Endothelial cell of umbilical vein (primary cell): ENCODE measurements at regions not wholly inside any gene's neighbourhood (a gene's known extent, or its start where the extent isn't known, plus 50 kb on each side); places are given as distances from the start of the nearest gene placed in this dataset.

Experiments used
- BruUV-seq: library from RNA; stranded (reverse); fragments of 400-500 nt; replicated peaks from 2 replicates; lab custom pipeline; 2021; lab: Mats Ljungman, UMichigan
- CTCF ChIA-PET: fragments of 300-600, 350-600 bp; sonication (Branson Sonifier 250); formaldehyde crosslinking; loops from one replicate; lab custom pipeline; 2021; ENCODE audit warnings: antibody characterized with exemption, inconsistent platforms; lab: Charles Lee
- POLR2A ChIA-PET: fragments of 300-600, 350-600 bp; sonication (Branson Sonifier 250); formaldehyde crosslinking; loops from one replicate; lab custom pipeline; 2021; ENCODE audit warnings: antibody characterized with exemption, inconsistent platforms; lab: Charles Lee
- DNase-seq: peaks from one replicate; pipeline ENCODE4 v3.0.0-alpha.2; 2011; ENCODE audit warnings: low read depth, low spot score
- FAIRE-seq: peaks from 2 replicates; lab custom pipeline; 2011; peaks lifted over from hg19 to GRCh38; lab: Jason Lieb, UNC
- H2AFZ ChIP-seq: 2 replicates; pipeline ENCODE4 v1.6.0; 2012; ENCODE audit warnings: low read depth, low read length, control low read depth, inconsistent platforms
- H3K27ac ChIP-seq: 2 replicates; pipeline ENCODE4 v1.5.1; 2011; ENCODE audit warnings: low read depth, mild to moderate bottlenecking, control low read depth, low read length, moderate library complexity; ENCODE audit not compliant: insufficient read depth
- H3K27me3 ChIP-seq, 2 experiments: 2 replicates each; pipeline versions ENCODE4 v1.6.0 to v1.6.1; 2011; ENCODE audit warnings: low read length in 2 of 2, mixed read lengths in 1 of 2; ENCODE audit not compliant: control insufficient read depth in 2 of 2, insufficient read depth in 2 of 2
- H3K36me3 ChIP-seq, 2 experiments: 2 replicates in 1 of 2; 3 replicates in 1 of 2; pipeline ENCODE4 v1.5.1; 2011; ENCODE audit warnings: low read length in 2 of 2, mild to moderate bottlenecking in 1 of 2, moderate library complexity in 1 of 2; ENCODE audit not compliant: control insufficient read depth in 2 of 2, insufficient read depth in 2 of 2; ENCODE audit errors: extremely low read depth in 1 of 2
- H3K4me1 ChIP-seq: 3 replicates; pipeline ENCODE4 v1.5.1; 2011; ENCODE audit warnings: mild to moderate bottlenecking, low read length; ENCODE audit not compliant: control insufficient read depth, insufficient read depth; ENCODE audit errors: extremely low read depth
- H3K4me2 ChIP-seq: 2 replicates; pipeline ENCODE4 v1.6.1; 2011; ENCODE audit warnings: low read length, control low read depth, mixed read lengths; ENCODE audit not compliant: insufficient read depth
- H3K4me3 ChIP-seq, 3 experiments: fragments of 200-600 bp in 1 of 3; sonication (generic), shearing (Covaris generic) in 1 of 3; replicated peaks in 1 of 3; 2 replicates each; pipeline ENCODE4 v1.5.1; 2011 to 2016; ENCODE audit warnings: control low read depth in 3 of 3, low read length in 3 of 3, mild to moderate bottlenecking in 2 of 3, inconsistent platforms in 1 of 3, low read depth in 1 of 3, moderate library complexity in 1 of 3; ENCODE audit not compliant: insufficient read depth in 1 of 3
- H3K79me2 ChIP-seq: 2 replicates; pipeline ENCODE4 v1.6.0; 2012; ENCODE audit warnings: low read length, inconsistent platforms; ENCODE audit not compliant: control insufficient read depth, insufficient read depth
- H3K9ac ChIP-seq: replicated peaks from 2 replicates; pipeline ENCODE3; 2011; ENCODE audit warnings: low read length, control low read depth; ENCODE audit not compliant: insufficient read depth; ENCODE audit errors: extremely low read depth
- H3K9me1 ChIP-seq: replicated peaks from 3 replicates; pipeline ENCODE4 v1.6.0; 2011; ENCODE audit warnings: mild to moderate bottlenecking, low read length; ENCODE audit not compliant: control insufficient read depth, insufficient read depth; ENCODE audit errors: extremely low read depth
- H3K9me3 ChIP-seq: replicated peaks from 2 replicates; pipeline ENCODE4 v1.5.1; 2012; ENCODE audit warnings: low read length, inconsistent platforms; ENCODE audit not compliant: control insufficient read depth, insufficient read depth
- H4K20me1 ChIP-seq: replicated peaks from 2 replicates; pipeline ENCODE3; 2011; ENCODE audit warnings: mild to moderate bottlenecking, low read length; ENCODE audit not compliant: control insufficient read depth, insufficient read depth; ENCODE audit errors: extremely low read depth
- EZH2 ChIP-seq: IDR thresholded peaks from 2 replicates; pipeline ENCODE4 v1.6.1; 2012; ENCODE audit warnings: borderline replicate concordance, low read depth, mild to moderate bottlenecking, moderate library complexity, low read length, inconsistent platforms; ENCODE audit not compliant: severe bottlenecking
- FOS ChIP-seq: IDR thresholded peaks from 2 replicates; pipeline ENCODE4 v1.6.1; 2011; ENCODE audit warnings: mild to moderate bottlenecking, low read length, moderate library complexity, borderline replicate concordance; ENCODE audit not compliant: insufficient read depth
- GATA2 ChIP-seq: IDR thresholded peaks from 2 replicates; pipeline ENCODE4 v1.7.0; 2011; ENCODE audit warnings: low read depth, mild to moderate bottlenecking, moderate library complexity, mixed read lengths, low read length; ENCODE audit not compliant: insufficient read length, insufficient read depth
- JUN ChIP-seq: IDR thresholded peaks from 2 replicates; pipeline ENCODE4 v1.6.1; 2011; ENCODE audit warnings: borderline replicate concordance, low read depth; ENCODE audit not compliant: insufficient read length, insufficient read depth
- MYC ChIP-seq: IDR thresholded peaks from one replicate; pipeline ENCODE4 v1.6.1; 2011; ENCODE audit warnings: mild to moderate bottlenecking, low read depth, low read length
- POLR2A ChIP-seq: IDR thresholded peaks from 2 replicates; pipeline ENCODE4 v1.6.1; 2012; ENCODE audit warnings: low read depth, mild to moderate bottlenecking, control low read depth, low read length
- POLR2AphosphoS5 ChIP-seq: IDR thresholded peaks from 2 replicates; pipeline ENCODE4 v1.6.1; 2012; ENCODE audit warnings: low read depth, mild to moderate bottlenecking, control low read depth, low read length, moderate library complexity; ENCODE audit not compliant: insufficient read depth
- dilution Hi-C: fragments of 300-500 bp; cut with MboI; formaldehyde crosslinking; loops from one replicate; pipeline ENCODE4 v1.15.0; 2019; ENCODE audit warnings: low sequenced_read_pairs; ENCODE audit not compliant: extremely low pct_ligation_motif_present
- intact Hi-C: fragments of 100-400 bp; cut with micrococcal nuclease; formaldehyde crosslinking; loops from one replicate; pipeline ENCODE4 v1.10.0; 2022
- TF ChIP-seq, protein P1 (sequence below): IDR thresholded peaks from 2 replicates; pipeline ENCODE4 v1.6.1; 2011; ENCODE audit not compliant: insufficient read depth, insufficient read length
- TF ChIP-seq, protein P2 (sequence below), 2 donors: IDR thresholded peaks; 1 replicate in 1 of 2; 2 replicates in 1 of 2; pipeline ENCODE4 v1.5.1; 2011; ENCODE audit warnings: low read length in 2 of 2, mild to moderate bottlenecking in 2 of 2, moderate library complexity in 2 of 2, control low read depth in 1 of 2, inconsistent platforms in 1 of 2, low read depth in 1 of 2; ENCODE audit not compliant: insufficient read depth in 1 of 2; ENCODE audit errors: extremely low read depth in 1 of 2

GRCh38 chr2:4416431-4416830 lies 713.1 kb downstream of the DCDC2C start:
- no peak for TF ChIP-seq POLR2AphosphoS5
- TF ChIP-seq EZH2, result no peak
- TF ChIP-seq MYC, result no peak
- TF ChIP-seq, protein P1, sequence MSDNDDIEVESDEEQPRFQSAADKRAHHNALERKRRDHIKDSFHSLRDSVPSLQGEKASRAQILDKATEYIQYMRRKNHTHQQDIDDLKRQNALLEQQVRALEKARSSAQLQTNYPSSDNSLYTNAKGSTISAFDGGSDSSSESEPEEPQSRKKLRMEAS, result no peak
- TF ChIP-seq GATA2, result no peak
- no peak for TF ChIP-seq FOS
- no peak for TF ChIP-seq JUN
- no peak for TF ChIP-seq POLR2A
- DNase-seq (no peak), FAIRE-seq (no peak)
- Histone ChIP-seq H3K27ac (no peak overlapping the region), H3K9ac (no peak overlapping the region), H3K4me3 (no peak overlapping the region), H4K20me1 (no peaks in the 10 kb centered on the region), H3K79me2 (no peaks in the 10 kb centered on the region), H3K9me3 (no peaks in the 10 kb centered on the region), H3K27me3 (peaks cover 0 to 1% of the 10 kb centered on the region in 2 experiments), H3K4me1 (peaks cover 16% of the 10 kb centered on the region), H3K9me1 (no peaks in the 10 kb centered on the region), H3K36me3 (no peaks in the 10 kb centered on the region), H2AFZ (no peak overlapping the region), H3K4me2 (no peak overlapping the region)
- ChIA-PET POLR2A (no interaction called here), CTCF (no interaction called here)
- intact Hi-C loops, result no loop called here
- dilution Hi-C loops, result no loop called here
- no TSS peak for BruUV-seq

DNA sequence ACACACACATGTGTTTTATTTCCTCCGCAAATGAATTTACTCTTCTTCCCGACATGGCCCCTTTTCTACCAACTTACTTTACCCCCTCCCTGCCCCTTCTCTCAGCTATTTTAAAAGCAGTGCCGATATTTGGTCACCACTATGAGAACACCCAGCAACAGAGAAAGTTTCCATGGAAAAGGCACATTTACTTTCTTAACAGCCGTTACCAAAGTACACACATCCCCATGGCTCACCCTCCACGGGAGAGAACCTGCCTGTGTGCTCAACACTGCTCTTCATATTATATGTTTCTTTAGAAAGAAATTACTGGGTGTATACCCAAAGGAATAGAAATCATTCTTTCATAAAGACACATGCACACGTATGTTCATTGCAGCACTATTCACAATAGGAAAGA lies 714.4 kb downstream of the DCDC2C start:
- no peaks in the 10 kb centered on the region for H3K36me3 ChIP-seq
- FAIRE-seq (no peak), DNase-seq (no peak)
- H3K9me1 ChIP-seq, result no peaks in the 10 kb centered on the region
- no TSS peak for BruUV-seq
- H3K4me2 ChIP-seq, result no peak overlapping the region
- ChIA-PET POLR2A (no interaction called here), CTCF (no interaction called here)
- H3K27me3 ChIP-seq, result no peaks in the 10 kb centered on the region
- H3K9ac ChIP-seq, result no peak overlapping the region
- TF ChIP-seq, protein P1, result no peak
- no peak for TF ChIP-seq FOS
- no peak for TF ChIP-seq EZH2
- TF ChIP-seq MYC, result no peak
- TF ChIP-seq POLR2AphosphoS5, result no peak
- TF ChIP-seq GATA2, result no peak
- TF ChIP-seq, protein P2, sequence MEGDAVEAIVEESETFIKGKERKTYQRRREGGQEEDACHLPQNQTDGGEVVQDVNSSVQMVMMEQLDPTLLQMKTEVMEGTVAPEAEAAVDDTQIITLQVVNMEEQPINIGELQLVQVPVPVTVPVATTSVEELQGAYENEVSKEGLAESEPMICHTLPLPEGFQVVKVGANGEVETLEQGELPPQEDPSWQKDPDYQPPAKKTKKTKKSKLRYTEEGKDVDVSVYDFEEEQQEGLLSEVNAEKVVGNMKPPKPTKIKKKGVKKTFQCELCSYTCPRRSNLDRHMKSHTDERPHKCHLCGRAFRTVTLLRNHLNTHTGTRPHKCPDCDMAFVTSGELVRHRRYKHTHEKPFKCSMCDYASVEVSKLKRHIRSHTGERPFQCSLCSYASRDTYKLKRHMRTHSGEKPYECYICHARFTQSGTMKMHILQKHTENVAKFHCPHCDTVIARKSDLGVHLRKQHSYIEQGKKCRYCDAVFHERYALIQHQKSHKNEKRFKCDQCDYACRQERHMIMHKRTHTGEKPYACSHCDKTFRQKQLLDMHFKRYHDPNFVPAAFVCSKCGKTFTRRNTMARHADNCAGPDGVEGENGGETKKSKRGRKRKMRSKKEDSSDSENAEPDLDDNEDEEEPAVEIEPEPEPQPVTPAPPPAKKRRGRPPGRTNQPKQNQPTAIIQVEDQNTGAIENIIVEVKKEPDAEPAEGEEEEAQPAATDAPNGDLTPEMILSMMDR (IDR thresholded peaks at IDR 0.05; ENCODE audit: extremely low read depth in 1 of 2, insufficient read depth in 1 of 2, low read depth in 1 of 2, low read length in 2 of 2), result no peak
- TF ChIP-seq POLR2A, result no peak
- no peak for TF ChIP-seq JUN
- H3K79me2 ChIP-seq, result no peaks in the 10 kb centered on the region
- H2AFZ ChIP-seq, result no peak overlapping the region
- peaks cover 25% of the 10 kb centered on the region for H3K4me1 ChIP-seq
- no peaks in the 10 kb centered on the region for H3K9me3 ChIP-seq
- intact Hi-C loops, result no loop called here
- H4K20me1 ChIP-seq, result no peaks in the 10 kb centered on the region
- H3K4me3 ChIP-seq, result no peak overlapping the region
- dilution Hi-C loops, result no loop called here
- no peak overlapping the region for H3K27ac ChIP-seq
